Natural killer cell (primary cell): ENCODE measurements at regions not wholly inside any gene's neighbourhood (a gene's known extent, or its start where the extent isn't known, plus 50 kb on each side); places are given as distances from the start of the nearest gene placed in this dataset.

ENCODE experiments used
- ATAC-seq, 3 donors: fragments of 150-1000 bp in 2 of 3; fragments of 200-7000 bp in 1 of 3; cut with Tn5 transposase; 1 replicate in 1 of 3; 2 replicates in 2 of 3; pipeline ENCODE4 v1.10.0; 2021; ENCODE audit warnings: mild to moderate bottlenecking in 2 of 3, moderate library complexity in 2 of 3
- DNase-seq, 2 donors: peaks; one replicate each; pipeline versions ENCODE4 v3.0.0 to v3.0.0-alpha.2; 2013 to 2021; ENCODE audit warnings: mixed read lengths in 1 of 2
- H3K27ac ChIP-seq: one replicate; pipeline ENCODE4 v1.5.1; 2013; ENCODE audit warnings: mild to moderate bottlenecking, low read length
- H3K27me3 ChIP-seq: one replicate; pipeline ENCODE4 v1.6.1; 2013; ENCODE audit warnings: low read length; ENCODE audit not compliant: control insufficient read depth, insufficient read depth
- H3K36me3 ChIP-seq: one replicate; pipeline ENCODE4 v1.6.1; 2013; ENCODE audit warnings: low read length; ENCODE audit not compliant: control insufficient read depth, insufficient read depth
- H3K4me1 ChIP-seq: one replicate; pipeline ENCODE4 v1.6.1; 2013; ENCODE audit warnings: low read length; ENCODE audit not compliant: control insufficient read depth, insufficient read depth
- H3K4me3 ChIP-seq: one replicate; pipeline ENCODE4 v1.5.1; 2013; ENCODE audit warnings: low read length
- H3K9me3 ChIP-seq: one replicate; pipeline ENCODE4 v1.6.1; 2013; ENCODE audit warnings: low read length; ENCODE audit not compliant: control insufficient read depth, insufficient read depth
- H3K27ac Mint-ChIP-seq, 2 donors: one replicate each; pipeline ENCODE4 v1.8.0; 2022; ENCODE audit warnings: mild to moderate bottlenecking in 2 of 2, mixed read lengths in 2 of 2, moderate library complexity in 1 of 2
- H3K27me3 Mint-ChIP-seq, 2 donors: one replicate each; pipeline ENCODE4 v1.8.0; 2022; ENCODE audit warnings: low read depth in 2 of 2, mixed read lengths in 2 of 2
- H3K36me3 Mint-ChIP-seq: one replicate; pipeline ENCODE4 v1.8.0; 2022; ENCODE audit warnings: mixed read lengths
- H3K4me1 Mint-ChIP-seq, 2 donors: one replicate each; pipeline ENCODE4 v1.8.0; 2022; ENCODE audit warnings: mixed read lengths in 2 of 2
- H3K4me3 Mint-ChIP-seq: one replicate; pipeline ENCODE4 v1.8.0; 2022; ENCODE audit warnings: mild to moderate bottlenecking, moderate library complexity, mixed read lengths
- H3K9me3 Mint-ChIP-seq, 2 donors: one replicate each; pipeline ENCODE4 v1.8.0; 2022; ENCODE audit warnings: mixed read lengths in 2 of 2
- CTCF ChIP-seq: fragments of 200-600 bp; IDR thresholded peaks from one replicate; pipeline ENCODE4 v1.8.0; 2022; ENCODE audit warnings: antibody characterized with exemption
- WGBS: methylation state at CpG from one replicate; pipeline ENCODE4 v1.1.7; 2013; ENCODE audit warnings: missing lambda C conversion rate; ENCODE audit not compliant: insufficient coverage; 5-methylcytosine and 5-hydroxymethylcytosine counted together
- intact Hi-C: fragments of 100-400 bp; cut with micrococcal nuclease; formaldehyde crosslinking; loops from one replicate; pipeline ENCODE4 v1.14.2; 2022

DNA sequence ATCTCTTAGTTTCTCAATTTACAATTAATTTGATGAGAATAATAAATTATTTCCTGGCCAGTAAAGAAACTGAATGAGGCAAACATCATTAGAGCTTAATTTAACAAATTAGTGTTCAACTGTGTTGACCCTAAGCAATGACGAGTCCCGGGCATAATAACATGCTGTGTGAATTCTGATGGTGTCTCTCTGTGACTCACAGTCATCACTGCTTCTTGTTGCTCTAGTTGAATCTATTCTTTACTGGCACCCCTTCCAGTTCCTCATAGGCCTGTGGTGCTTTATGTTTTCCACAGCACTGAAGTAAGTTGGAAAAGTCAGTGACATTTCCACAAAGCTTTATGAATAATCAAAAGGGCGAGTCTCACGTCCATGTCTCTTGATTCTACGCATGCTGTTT, 57.7 kb upstream of the SLC7A11 start:
- no peak for TF ChIP-seq CTCF
- intact Hi-C loops, result no loop called here
- no peaks in the 10 kb centered on the region for H3K4me1 ChIP-seq
- Mint-ChIP-seq H3K27me3 (no peaks in the 10 kb centered on the region), H3K36me3 (no peaks in the 10 kb centered on the region), H3K27ac (no peak overlapping the region), H3K9me3 (peaks cover 5 to 8% of the 10 kb centered on the region in 2 donors), H3K4me3 (no peak overlapping the region), H3K4me1 (no peaks in the 10 kb centered on the region)
- no peak for ATAC-seq
- WGBS, result 84% methylated on average over 5 of the region's 5 CpGs
- H3K36me3 ChIP-seq, result no peaks in the 10 kb centered on the region
- DNase-seq, result no peak
- H3K4me3 ChIP-seq, result no peak overlapping the region
- H3K27ac ChIP-seq, result no peak overlapping the region
- no peaks in the 10 kb centered on the region for H3K27me3 ChIP-seq
- H3K9me3 ChIP-seq, result peaks cover 7% of the 10 kb centered on the region

- no peak for ATAC-seq
- Mint-ChIP-seq H3K4me3 (no peak overlapping the region), H3K27ac (no peak overlapping the region), H3K27me3 (no peaks in the 10 kb centered on the region), H3K36me3 (no peaks in the 10 kb centered on the region), H3K9me3 (peaks cover 5 to 8% of the 10 kb centered on the region in 2 donors), H3K4me1 (no peaks in the 10 kb centered on the region)
- 67% methylated on average over 1 of the region's 1 CpG for WGBS
- DNase-seq, result no peak
- Histone ChIP-seq H3K27me3 (no peaks in the 10 kb centered on the region), H3K36me3 (no peaks in the 10 kb centered on the region), H3K9me3 (peaks cover 7% of the 10 kb centered on the region), H3K27ac (no peak overlapping the region), H3K4me3 (no peak overlapping the region), H3K4me1 (no peaks in the 10 kb centered on the region)
- intact Hi-C loops, result no loop called here
- TF ChIP-seq CTCF, result no peak
Observed at GRCh38 chr4:138298866-138299265, 56.7 kb upstream of the SLC7A11 start.

DNA sequence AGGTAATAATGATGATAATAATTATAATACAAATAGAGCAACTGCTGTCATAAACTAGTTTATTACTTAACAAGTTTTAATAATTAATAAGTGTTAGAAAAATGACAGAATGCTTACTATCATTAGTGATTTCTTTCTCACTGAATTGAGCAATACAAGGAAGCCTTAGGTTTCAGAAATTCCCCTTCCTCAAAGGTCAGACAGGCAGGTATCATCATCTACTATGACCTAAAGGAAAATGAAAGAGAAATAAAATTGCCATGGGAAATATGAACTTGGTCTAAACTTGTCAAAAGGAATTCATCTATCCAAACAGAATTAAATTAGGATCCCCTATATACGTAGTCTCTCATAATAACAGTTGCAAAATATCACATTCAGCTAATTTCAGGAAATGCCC, 56.3 kb upstream of the SLC7A11 start:
- no peaks in the 10 kb centered on the region for H3K27me3 ChIP-seq
- WGBS, result 79% methylated on average over 1 of the region's 1 CpG
- H3K9me3 Mint-ChIP-seq, result peaks cover 5 to 8% of the 10 kb centered on the region in 2 donors
- no peak overlapping the region for H3K4me3 Mint-ChIP-seq
- no peak for TF ChIP-seq CTCF
- H3K27ac Mint-ChIP-seq, result no peak overlapping the region
- DNase-seq (no peak), ATAC-seq (no peak)
- H3K4me1 ChIP-seq, result no peaks in the 10 kb centered on the region
- H3K4me3 ChIP-seq, result no peak overlapping the region
- no peaks in the 10 kb centered on the region for H3K36me3 ChIP-seq
- no peak overlapping the region for H3K27ac ChIP-seq
- H3K36me3 Mint-ChIP-seq, result no peaks in the 10 kb centered on the region
- intact Hi-C loops, result no loop called here
- H3K4me1 Mint-ChIP-seq, result no peaks in the 10 kb centered on the region
- peaks cover 6% of the 10 kb centered on the region for H3K9me3 ChIP-seq
- H3K27me3 Mint-ChIP-seq, result no peaks in the 10 kb centered on the region

DNA sequence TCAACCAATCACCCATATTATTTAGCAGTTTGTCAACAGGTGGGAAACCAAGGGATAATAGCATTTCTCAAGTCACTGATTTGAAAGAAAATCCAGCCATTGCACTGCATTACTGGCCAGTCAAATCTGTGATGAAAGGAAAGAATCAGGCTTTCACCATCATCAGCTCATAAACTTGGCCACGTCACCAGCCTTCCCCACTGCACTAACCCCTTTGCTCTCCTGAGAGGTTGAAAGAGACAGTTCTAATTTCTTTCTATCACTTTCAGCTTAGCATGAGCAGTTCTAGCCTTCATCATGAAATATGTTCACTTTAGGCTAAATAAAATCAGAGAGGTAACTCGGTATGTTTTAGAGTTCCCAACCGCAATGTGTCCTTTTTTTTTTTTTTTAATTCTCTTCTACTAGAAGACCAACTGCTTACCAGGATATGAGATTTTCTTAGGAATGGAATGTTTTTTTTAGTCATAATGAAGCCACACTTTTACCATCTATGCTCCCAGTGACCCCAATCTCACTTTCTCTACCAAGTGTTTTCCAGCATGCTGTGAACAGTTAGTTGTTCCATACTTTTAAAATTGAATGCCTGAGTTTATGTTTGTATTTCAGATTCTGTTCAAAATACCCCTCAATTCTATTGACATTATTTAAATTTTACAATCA, 55.7 kb upstream of the SLC7A11 start:
- Histone ChIP-seq H3K36me3 (no peaks in the 10 kb centered on the region), H3K27ac (no peak overlapping the region), H3K4me3 (no peak overlapping the region), H3K4me1 (no peaks in the 10 kb centered on the region), H3K9me3 (peaks cover 3% of the 10 kb centered on the region), H3K27me3 (no peaks in the 10 kb centered on the region)
- ATAC-seq (no peak), DNase-seq (no peak)
- Mint-ChIP-seq H3K9me3 (peaks cover 5 to 8% of the 10 kb centered on the region in 2 donors), H3K4me1 (no peaks in the 10 kb centered on the region), H3K4me3 (no peak overlapping the region), H3K36me3 (no peaks in the 10 kb centered on the region), H3K27ac (no peak overlapping the region), H3K27me3 (no peaks in the 10 kb centered on the region)
- intact Hi-C loops, result no loop called here
- WGBS, result 85% methylated on average over 2 of the region's 3 CpGs
- no peak for TF ChIP-seq CTCF
